Gastroesophageal sphincter (tissue), 3 donors: ENCODE measurements at regions not wholly inside any gene's neighbourhood (a gene's known extent, or its start where the extent isn't known, plus 50 kb on each side); places are given as distances from the start of the nearest gene placed in this dataset.

Source experiments
- CTCF ChIP-seq, 4 experiments: fragments of 200-600 bp in 2 of 4; fragments of 450-650 bp in 2 of 4; sonication (generic) in 1 of 4; IDR thresholded peaks; one replicate each; pipeline ENCODE4 v1.5.1; 2017 to 2019; ENCODE audit warnings: antibody characterized with exemption in 4 of 4, mild to moderate bottlenecking in 2 of 4, moderate library complexity in 2 of 4
- EP300 ChIP-seq: sonication (generic); formaldehyde crosslinking; IDR thresholded peaks from one replicate; pipeline ENCODE4 v1.6.1; 2017; ENCODE audit warnings: antibody characterized with exemption, mild to moderate bottlenecking

GRCh38 chr2:143850084-143850483 is 669.8 kb downstream of the ZEB2 start:
- TF ChIP-seq EP300: no peak
- TF ChIP-seq CTCF (IDR thresholded peaks at IDR 0.05): no peak
